Activated CD4-positive, alpha-beta T cell treated with anti-CD3 and anti-CD28 coated beads, Interleukin-2, amount 50 U/mL, for 24 hours (primary cell): ENCODE measurements at regions not wholly inside any gene's neighbourhood (a gene's known extent, or its start where the extent isn't known, plus 50 kb on each side); places are given as distances from the start of the nearest gene placed in this dataset.
"Not testable (repeated sequence)": the region's sequence is repeated elsewhere in the genome, so short reads cannot be mapped to it uniquely, and the experiment has no call there.

ENCODE experiments used
- DNase-seq, 2 donors: peaks; one replicate each; pipeline ENCODE4 v3.0.0-alpha.2; 2020; ENCODE audit warnings: low read depth in 1 of 2, low spot score in 1 of 2

- no peak for DNase-seq
Measured at GRCh38 chr3:81874738-81875137, 113.3 kb upstream of the GBE1 start.

GRCh38 chr3:81872566-81872965, 111.1 kb upstream of the GBE1 start:
- no peak for DNase-seq

- no peak for DNase-seq
Measured at GRCh38 chr3:81871358-81872155, 110.1 kb upstream of the GBE1 start.

- DNase-seq: no peak
Measured at GRCh38 chr3:81869382-81869781, 107.9 kb upstream of the GBE1 start.

- DNase-seq: no peak
Measured at GRCh38 chr3:81868597-81868996, 107.2 kb upstream of the GBE1 start.

- DNase-seq: no peak
Measured at GRCh38 chr3:81867875-81868274, 106.4 kb upstream of the GBE1 start.

- DNase-seq: not testable (repeated sequence)
Measured at GRCh38 chr3:81865164-81865563, 103.7 kb upstream of the GBE1 start.

- no peak for DNase-seq
Measured at GRCh38 chr3:81864272-81864671, 102.8 kb upstream of the GBE1 start.

GRCh38 chr3:81863756-81864155, 102.3 kb upstream of the GBE1 start:
- DNase-seq: no peak

GRCh38 chr3:81861593-81861992, 100.1 kb upstream of the GBE1 start:
- no peak for DNase-seq

- no peak for DNase-seq
Measured at GRCh38 chr3:81859524-81859923, 98.1 kb upstream of the GBE1 start.

- no peak for DNase-seq
Measured at GRCh38 chr3:81853431-81853830, 92.0 kb upstream of the GBE1 start.

- DNase-seq: no peak
Measured at GRCh38 chr3:81851176-81851575, 89.7 kb upstream of the GBE1 start.

GRCh38 chr3:81846988-81847387, 85.5 kb upstream of the GBE1 start:
- DNase-seq: no peak

GRCh38 chr3:81841540-81841939, 80.1 kb upstream of the GBE1 start:
- DNase-seq: no peak

- no peak for DNase-seq
Measured at GRCh38 chr3:81839504-81840094, 78.2 kb upstream of the GBE1 start.

GRCh38 chr3:81838457-81838856, 77.0 kb upstream of the GBE1 start:
- no peak for DNase-seq

GRCh38 chr3:81837071-81837593, 75.7 kb upstream of the GBE1 start:
- DNase-seq: no peak

GRCh38 chr3:81829937-81830336, 68.5 kb upstream of the GBE1 start:
- DNase-seq: no peak

GRCh38 chr3:81829272-81829671, 67.8 kb upstream of the GBE1 start:
- not testable (repeated sequence) for DNase-seq

GRCh38 chr3:81823882-81824395, 62.5 kb upstream of the GBE1 start:
- DNase-seq: no peak

- no peak for DNase-seq
Measured at GRCh38 chr3:81823086-81823485, 61.6 kb upstream of the GBE1 start.
